NOMO-1 treated with dmso at 0.1 percent for 144 hours (cell line): ENCODE measurements at regions not wholly inside any gene's neighbourhood (a gene's known extent, or its start where the extent isn't known, plus 50 kb on each side); places are given as distances from the start of the nearest gene placed in this dataset.

Experiments
- DNase-seq: peaks from one replicate; lab custom pipeline; 2025; ENCODE audit not compliant: unreplicated experiment; lab: John Stamatoyannopoulos, UW

DNA sequence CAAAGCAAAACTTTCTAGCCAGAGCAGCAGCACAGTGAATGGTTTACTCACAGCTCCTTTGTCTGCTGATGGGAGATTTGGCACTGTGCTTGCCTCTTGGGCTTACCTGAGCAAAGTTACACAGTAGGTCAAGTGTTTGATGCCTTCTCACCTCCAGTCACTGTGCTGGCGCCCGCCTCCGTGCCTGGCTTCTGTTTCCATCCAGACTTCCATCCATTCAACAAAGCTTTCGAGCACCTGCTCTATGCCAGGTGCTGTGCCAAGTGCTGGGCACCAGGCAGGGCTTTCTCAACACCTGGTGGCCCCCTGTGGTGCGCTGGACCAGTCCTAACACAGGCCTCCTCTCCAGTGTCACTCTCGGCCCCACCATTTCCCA, 199.2 kb upstream of the EEA1 start:
- DNase-seq: no peak

DNA sequence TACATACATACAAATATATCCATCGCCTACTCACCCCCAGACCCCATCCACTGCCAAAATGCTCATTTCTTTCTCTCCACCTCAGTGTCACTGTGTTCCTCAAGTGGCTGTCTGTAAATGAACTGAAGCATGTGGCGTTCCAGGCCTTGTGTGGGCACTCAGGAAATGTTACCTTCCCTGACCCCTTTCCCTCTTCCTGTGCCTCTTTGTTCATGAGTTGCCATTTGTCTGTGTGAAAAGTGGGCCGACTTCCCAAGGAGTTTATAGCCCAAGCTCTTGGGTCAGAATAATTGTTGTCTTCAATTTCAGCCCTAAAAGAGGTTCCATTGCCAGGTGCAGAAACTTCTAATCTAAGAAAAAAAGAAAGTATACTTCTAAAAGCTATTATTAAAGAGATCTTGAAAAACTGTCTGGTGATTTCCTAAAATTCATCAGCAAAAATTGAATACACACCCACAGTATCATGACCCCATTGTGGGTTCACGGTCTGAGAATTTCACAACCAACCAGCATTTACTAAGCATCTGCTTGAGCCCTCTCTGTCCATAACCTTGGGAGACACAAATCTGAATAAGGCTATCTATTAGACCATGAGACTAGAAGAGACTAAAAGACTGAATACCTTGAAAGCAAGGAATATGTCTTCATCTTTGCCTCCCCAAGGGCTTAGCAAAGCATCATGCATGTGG, 201.4 kb upstream of the EEA1 start:
- no peak for DNase-seq

DNA sequence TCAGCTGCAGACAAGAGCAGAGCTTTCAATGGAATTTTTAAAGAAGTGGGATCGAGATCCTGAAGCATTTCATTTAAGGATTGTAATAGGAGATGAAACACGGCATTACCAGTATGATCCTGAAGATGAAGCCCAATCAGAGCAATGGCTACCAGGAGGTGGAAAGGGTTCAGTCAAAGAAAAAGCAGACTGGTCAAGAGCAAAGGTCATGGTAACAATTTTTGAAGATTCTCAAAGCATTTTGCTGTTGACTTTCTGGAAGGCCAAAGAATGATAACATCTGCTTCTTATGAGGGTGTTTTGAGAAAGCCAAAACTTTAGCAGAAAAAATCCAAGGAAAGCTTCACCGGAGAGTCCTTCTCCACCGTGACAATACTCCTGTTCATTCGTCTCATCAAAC, 204.3 kb upstream of the EEA1 start:
- DNase-seq: no peak

DNA sequence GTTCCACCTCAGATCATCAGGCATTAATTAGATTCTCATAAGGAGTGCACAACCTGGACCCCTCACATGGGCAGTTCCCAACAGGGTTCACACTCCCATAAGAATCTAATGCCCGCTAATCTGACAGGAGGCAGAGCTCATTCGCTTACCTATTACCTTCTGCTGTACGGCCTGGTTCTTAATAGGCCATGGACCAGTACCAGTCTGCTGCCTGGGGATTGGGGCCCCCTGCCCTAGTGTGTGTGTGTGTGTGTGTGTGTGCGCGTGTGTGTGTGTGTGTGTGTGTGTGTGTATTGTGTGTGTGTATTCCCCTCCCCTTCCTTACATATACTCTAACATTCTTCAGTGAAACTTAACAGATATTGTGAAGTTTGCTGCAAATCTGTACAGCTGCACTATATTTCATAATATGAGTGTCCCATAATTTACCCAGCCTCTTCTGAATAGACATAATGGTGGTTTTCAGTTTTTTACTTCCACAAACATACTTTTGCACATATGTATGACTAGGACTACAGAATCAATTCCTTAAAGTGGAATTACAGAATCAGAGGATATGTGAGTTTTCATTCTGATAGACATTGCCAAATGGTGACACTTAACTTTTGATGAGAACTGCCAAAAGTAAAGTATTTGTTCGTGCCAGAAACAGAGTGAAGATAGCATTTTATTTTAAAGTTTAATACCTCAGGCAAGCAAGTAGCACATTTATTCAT, 205.2 kb upstream of the EEA1 start:
- DNase-seq: no peak

DNA sequence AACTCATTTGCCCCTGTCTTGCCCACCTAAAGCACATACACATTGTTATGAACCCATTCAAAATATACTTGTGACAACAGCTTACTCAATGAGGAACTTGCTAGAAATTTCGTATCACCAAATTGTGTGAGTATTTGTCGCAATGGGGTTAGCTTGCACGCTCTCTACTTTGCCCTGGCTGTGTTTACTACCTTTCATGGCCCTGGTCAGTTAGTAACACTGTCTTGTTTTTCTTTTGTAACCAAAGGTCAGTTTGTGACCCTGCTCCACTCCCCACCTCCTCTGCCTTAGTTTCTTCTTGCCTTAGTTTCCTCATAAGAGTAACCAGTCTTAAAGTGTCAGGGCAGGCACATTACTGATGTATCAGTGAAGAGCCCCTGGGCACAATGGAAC, 205.8 kb upstream of the EEA1 start:
- DNase-seq: peak; percentile 39

DNA sequence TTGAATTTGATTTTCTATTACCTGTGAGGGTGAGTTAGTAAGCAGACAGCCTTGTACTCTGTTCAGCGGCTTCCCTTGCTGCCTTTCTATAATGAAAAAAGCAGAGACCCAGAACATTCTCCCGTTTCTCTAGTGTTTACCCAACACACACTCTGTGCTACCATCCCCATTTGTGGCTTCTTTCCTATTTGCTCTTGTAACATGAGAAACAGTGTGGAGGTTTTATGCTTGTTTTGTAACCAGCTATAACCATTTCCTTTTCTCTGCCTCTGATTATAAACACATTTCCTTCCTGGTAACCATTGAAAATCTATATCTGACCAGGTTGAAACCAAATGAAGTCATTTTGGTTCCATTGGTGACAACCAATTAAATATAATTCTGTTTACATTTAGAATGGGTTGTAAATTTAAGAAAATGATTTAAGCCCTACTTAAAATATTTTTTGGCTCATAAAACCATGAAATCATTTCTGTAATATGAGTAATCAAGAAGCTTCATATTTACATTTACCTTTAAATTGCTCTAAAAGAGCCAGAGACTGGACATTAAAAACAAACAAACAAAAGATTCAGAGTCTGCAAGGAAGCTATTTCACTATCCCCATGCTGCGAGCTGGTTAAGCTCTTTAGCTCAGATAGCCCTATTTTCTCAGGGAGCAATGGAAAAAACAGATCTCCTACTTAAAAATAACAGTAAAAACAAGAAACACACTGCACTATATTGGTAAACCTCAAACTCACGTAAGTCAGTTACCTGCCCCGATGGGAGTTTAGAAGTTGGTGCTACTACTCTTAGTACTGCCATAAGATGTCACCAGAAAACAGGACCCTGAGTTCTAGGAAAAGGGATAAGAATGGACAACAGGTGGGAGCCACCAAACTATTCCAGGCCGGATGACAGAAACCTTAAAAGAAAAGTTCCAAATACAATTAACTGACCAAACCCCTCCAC, 206.5 kb upstream of the EEA1 start:
- DNase-seq: peak; percentile 56

DNA sequence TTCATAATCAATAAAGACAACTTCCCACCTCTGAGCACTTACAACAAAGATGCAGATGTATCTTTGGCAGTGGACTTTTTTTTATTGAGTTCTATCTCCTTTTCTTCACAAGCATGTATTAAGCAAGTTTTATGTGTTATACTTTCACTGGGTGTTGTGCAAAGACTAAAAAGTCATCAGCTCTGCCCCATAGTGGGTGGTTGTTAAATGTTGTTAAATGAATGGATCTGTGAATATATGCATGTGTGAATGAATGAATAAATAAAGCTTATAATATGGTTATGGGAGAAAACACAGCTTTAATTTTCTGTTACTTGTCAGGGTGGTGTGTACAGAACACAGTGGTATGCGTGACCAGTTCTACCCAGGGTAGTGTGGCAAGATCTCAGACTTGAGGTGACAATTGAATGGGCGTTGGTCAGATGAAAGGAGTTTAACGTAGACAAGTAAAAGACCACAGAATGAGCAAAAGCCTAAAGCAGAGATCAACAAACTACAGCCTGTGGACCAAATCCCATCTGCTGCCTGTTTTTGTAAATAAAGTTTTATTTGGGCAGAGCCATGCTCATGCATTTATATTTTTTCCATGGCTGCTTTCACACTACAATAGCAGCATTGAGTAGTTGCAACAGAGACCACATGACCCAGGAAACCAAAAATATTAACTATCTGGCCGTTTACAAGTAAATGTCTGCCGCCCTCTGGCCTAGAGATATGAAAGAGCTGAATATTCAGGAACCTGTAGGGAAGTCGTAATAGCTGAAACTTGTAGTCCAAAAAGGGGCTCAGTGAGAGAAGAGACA, 207.4 kb upstream of the EEA1 start:
- DNase-seq: peak; percentile 49

DNA sequence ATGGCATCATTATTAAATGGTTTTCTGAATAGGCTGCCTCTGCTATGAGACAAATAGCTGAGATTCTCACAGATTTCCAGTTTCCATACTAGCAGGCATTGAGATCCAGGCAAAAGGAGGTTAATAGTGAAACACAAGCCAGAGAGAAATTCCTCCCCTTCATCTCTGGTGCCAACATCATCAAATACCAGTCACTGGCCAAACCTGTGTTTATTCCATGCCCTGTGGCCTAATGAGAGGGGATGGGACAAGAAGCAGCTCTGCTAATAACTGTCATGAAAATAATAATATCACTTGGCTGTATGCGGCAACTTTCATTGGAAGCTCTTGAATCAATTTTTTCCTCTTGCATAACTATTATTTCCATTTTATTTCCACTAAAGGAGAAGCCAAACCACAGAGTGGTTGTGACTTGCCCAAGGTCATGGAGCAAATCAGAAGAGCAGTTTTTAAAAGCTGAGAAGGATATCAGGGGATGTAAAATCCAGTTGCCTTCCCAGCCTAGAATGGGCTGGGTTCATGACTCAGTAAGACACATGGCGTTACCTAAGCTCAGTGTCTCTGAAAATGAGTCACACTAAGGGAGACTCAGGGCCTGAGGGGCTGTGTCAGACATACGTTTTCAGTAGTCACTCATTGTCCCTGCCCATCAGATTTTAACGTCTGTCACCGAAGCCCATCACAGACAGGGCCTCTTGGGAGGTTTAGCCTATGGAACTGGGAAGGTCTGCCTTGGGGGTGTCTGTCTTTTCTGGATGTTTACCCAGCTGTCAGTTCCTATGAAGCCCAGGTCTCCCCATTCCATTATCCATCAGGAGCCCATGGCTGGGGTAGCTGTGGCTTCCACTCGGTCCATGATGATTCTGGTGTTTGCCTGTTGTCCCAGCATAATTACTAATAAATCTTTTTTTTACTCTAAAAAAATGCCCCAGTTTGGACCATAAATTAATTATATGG, 208.8 kb upstream of the EEA1 start:
- no peak for DNase-seq

DNA sequence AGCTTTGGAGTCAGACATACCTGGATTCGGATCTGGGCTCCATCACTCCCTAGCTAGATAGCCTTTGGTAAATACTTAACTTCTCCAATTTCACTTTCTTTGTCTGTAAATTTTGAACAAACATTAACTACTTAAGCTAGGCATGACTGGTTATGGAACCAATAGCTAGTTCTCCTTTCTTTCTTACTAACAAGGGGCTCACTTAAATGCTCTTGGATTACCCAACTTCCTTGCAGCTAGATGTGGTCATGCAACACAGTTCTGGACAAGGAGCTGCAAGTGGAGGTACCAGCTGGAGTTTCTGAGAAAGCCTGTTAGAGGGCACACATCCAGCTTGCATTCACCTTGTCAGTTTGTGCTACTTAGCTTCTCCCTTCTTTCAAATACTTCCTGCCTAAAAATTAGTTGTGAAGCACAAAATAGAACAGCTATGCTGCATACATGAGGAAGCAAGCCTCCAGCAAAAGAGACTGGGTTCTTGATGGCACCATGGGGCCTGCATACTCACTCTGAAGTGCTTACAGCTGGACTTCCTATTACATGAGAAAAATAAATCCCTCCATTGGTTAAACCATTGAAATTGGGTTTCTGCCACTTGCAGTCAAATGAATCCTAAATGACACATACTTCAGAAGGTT, 210.1 kb upstream of the EEA1 start:
- DNase-seq: peak; percentile 91

DNA sequence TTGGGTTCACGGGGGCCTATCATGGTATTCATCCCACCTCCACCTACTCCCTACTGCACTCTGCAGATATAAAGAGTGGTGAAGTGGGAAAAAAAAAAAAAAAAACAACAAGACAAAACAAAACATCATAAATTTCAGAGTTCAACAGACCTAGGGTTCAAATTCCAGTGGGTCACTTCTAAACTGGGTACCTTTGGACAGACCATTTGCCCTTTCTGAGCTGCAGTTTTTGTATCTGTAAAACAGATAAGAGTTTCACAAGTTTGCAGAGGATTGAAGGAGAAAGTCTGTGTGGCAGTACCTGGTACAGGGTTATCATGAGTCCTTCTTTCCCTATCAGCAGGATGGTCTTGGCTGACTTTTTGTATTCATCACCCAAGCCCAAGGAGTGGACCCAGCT, 211.2 kb upstream of the EEA1 start:
- DNase-seq: no peak

DNA sequence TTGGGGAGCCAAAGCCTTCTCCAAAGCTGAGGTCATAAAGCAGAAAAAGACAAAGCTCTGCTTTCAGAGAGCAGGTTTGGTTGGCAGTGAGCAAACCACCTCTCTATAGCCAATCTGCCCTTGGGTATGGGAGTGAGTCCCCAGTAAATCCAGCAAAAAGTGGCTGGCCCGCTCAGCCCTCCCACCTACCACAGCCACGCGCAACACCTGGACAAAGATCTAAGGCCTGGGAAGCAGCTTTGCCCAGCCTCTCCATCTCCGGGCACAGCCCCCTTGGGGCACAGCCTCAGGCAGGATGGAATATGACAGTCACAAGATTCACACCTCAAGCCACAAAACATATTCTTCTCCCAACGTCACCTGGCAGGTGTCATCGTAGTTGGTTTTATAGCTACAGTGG, 211.7 kb upstream of the EEA1 start:
- DNase-seq: no peak

DNA sequence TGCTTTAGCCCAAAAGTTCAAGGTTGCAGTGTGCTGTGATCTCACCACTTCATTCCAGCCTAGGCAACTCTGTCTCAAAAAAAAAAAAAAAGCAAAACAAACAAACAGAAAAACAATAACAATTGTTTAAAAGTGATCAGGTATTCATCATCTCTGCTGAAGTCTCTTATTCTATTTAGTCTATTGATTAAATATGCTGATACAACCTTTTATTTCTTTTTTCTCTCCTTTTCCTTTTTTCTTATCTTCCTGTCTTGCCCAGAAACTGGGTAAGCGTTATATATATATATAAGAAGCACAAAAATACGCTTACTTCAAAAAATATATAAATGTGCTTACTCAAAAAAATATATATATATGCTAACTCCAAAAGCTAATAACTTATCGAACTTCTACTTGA, 213.8 kb upstream of the EEA1 start:
- DNase-seq: no peak

DNA sequence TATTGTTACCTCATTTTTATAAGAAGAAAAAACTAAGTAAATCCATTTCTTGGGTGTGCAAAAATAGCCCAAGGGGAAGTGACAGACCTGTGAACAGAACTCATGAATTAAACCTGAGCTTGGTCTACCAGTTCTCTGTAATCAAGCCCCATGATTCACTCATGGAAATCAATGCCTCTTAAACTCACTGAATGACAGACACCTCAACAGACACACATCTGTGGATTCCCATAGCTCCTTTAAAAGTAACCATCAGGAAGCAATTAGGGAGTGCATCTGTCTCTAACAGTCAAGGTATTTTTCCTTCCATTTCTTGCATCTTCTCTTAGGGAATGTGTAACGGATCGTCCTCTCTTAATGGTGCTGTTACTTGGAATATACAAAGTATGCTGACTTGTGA, 215.0 kb upstream of the EEA1 start:
- DNase-seq: no peak

DNA sequence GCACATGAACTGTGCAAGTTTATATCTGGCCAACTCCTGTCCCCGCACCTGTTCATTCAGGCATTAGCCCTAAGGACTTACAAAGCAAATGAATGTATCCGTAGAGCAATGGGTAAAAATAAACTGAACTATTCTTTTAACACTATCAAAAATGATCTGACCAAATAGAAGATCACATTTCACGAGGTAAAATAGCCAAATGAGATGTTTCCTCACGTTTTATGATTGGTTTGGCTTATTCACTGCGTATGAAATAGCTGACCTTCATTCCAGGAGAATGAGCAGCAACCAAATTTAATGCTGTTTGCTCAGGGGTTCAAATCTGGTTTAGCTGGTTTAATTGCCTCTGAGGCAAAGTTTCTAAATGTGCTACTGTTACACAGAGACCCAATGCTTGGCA, 216.0 kb upstream of the EEA1 start:
- DNase-seq: no peak

DNA sequence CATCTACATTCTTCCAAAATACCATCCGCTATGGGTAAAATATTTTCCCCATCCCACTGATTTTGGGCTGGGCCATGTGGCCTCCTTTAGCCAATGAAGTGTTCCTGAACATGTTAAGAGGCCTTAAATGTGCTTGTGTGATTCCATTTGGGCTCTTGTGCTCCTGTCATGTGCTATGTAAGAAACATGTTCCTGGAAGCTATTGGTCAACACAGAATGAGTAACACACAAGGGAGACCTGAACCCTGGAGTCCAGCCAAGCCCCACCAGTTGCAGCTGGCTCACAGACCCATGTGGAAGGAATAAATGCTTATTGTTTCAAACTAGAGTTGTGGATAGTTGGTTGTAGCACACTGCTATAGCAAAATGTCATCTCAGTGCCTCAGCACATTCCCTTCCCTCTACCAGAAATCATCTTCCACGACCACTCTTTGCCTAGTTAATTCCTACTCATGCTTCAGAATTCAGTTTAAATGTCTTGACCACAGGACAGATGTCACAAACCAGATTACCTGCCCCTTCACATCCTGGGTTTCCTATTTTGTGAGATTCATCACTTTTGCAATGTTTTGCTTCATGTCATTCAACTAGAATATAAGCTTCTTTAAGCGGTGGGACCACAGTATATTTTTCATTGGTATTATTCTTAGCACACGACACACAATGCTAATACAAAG, 217.3 kb upstream of the EEA1 start:
- DNase-seq: no peak

DNA sequence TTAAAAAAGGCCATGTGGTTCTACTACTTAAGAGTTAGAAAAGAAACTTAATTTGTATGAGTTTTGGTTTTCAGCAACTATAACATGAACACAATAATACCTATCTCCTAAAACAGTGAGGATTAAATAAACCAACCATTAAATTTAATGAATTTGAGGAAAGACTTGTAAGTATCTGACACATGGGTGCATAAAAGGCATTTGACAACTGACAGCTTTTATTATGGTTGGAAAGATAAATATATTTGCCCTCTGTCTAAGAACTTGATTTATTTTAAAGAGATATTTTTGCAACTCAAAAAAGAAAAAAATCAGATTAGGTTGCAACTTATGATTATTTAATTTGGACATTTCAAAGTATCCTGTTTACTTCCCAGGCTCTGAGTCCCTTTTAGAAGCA, 217.9 kb upstream of the EEA1 start:
- DNase-seq: no peak

DNA sequence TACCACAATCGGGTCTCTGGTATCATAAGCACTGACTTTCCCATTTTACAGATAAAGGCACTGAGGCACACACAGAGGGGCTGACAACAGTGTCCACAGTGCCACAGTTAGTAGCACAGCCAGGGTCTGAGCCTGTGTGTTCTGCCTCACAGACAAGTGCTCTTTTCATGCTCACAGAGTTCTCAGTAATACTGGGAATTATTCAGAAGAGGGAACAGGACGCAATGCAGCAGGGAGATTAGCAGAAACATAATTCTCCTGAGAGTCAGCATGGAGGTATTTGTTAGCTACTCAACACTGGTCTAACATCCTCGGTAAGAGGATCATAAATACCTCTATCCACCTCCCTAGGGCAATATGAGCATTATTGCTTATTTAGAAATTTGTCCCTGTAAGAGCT, 219.3 kb upstream of the EEA1 start:
- DNase-seq: no peak

DNA sequence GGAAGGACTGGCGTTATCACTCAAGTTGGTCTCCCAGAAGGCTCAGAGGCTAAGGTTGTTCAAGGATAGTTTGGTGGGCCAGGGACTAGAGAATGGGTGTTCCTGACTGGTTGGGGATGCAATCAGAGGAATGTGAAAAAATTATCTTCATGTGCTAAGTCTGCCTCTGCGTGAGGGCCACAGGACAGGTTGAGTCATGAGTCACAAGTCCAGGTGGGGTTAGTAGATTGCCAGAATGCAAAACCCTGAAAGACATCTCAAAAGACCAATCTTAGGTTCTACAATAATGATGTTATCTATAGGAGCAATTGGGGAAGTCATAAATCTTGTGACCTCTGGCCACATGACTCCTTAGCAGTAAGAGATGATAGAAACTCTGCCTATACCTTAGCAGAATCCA, 220.1 kb upstream of the EEA1 start:
- no peak for DNase-seq
